ENCODE measurements at regions not wholly inside any gene's neighbourhood (a gene's known extent, or its start where the extent isn't known, plus 50 kb on each side); places are given as distances from the start of the nearest gene placed in this dataset.

DNA sequence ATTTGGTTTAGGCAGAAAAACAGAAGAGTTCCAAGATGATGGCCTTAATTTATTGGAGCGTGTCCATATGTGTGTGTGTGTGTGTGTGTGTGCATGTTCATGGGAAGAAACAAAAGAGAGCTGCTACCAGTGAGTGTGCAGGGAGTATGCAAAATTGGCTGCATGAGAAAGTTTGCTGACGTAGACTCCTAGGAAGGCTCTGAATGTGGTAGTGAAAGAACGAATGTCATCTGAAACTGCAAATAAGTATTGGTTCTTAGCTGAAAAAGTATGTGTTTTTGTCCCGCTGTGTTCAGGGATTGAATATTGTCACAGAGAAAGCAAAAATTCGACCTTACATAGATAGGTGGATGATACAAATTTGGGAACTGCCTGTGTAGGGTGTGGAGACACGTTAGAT lies 542.6 kb upstream of the COX7C start:
- H3K9ac ChIP-seq (ENCODE audit: low read depth in 1 of 2, low read length in 2 of 2), result no peak overlapping the region
- no peaks in the 10 kb centered on the region for H3K9me3 ChIP-seq (ENCODE audit: control insufficient read depth in 1 of 2, low read length in 2 of 2)
- no peak overlapping the region for H3K27ac ChIP-seq (ENCODE audit: low read depth, low read length)
- H3K4me3 ChIP-seq (ENCODE audit: low read depth in 1 of 2, low read length in 2 of 2), result no peak overlapping the region
- H3K27me3 ChIP-seq (ENCODE audit: control insufficient read depth in 1 of 2, insufficient read depth in 2 of 2, low read length in 2 of 2), result no peaks in the 10 kb centered on the region
- no peaks in the 10 kb centered on the region for H3K36me3 ChIP-seq (ENCODE audit: control insufficient read depth in 1 of 2, insufficient read depth in 2 of 2, low read length in 2 of 2)
- no peaks in the 10 kb centered on the region for H3K4me1 ChIP-seq (ENCODE audit: control insufficient read depth in 1 of 2, insufficient read depth in 2 of 2, low read length in 2 of 2)

DNA sequence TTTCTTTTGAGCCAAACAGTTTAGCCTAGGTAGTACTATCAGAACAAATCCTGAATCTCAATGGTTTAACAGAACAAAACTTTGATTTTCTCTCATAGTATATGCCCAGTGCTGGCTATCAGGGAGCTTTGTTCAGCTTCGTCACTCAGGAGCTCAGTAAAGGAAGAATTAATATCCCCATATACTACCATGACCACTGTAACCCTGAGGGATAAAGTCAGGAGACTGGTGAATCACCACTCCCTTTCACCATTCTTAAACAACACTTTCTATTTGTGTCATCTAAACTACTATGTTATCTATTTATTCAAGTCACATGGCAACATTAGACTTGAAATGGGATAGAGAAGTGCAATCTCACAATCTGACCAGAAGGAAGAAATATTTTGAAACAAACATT lies 522.6 kb upstream of the COX7C start:
- Histone ChIP-seq H3K36me3 (ENCODE audit: control insufficient read depth in 1 of 2, insufficient read depth in 2 of 2, low read length in 2 of 2) (no peaks in the 10 kb centered on the region), H3K4me3 (ENCODE audit: low read depth in 1 of 2, low read length in 2 of 2) (no peak overlapping the region), H3K4me1 (ENCODE audit: control insufficient read depth in 1 of 2, insufficient read depth in 2 of 2, low read length in 2 of 2) (no peaks in the 10 kb centered on the region), H3K9ac (ENCODE audit: low read depth in 1 of 2, low read length in 2 of 2) (no peak overlapping the region), H3K27ac (ENCODE audit: low read depth, low read length) (no peak overlapping the region), H3K27me3 (ENCODE audit: control insufficient read depth in 1 of 2, insufficient read depth in 2 of 2, low read length in 2 of 2) (no peaks in the 10 kb centered on the region), H3K9me3 (ENCODE audit: control insufficient read depth in 1 of 2, low read length in 2 of 2) (no peaks in the 10 kb centered on the region)

DNA sequence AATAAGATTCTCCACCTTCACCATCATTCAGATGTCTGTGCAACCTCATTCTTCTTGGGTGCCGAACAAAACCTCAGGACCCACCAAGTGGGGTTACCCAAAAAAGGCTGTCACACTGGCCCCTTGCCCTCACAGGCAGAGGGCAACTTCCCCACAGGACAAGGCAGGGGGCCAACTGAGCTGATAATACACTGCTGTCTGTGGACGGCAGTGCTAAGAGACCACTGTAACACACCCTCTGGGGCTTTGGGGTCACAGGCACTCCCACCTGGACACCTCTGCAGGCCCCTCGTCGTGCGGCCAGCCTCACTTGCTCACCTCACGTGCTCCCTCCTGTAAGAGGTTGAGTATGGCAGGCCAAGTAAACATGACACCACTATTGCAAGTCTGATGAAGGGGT lies 515.8 kb upstream of the COX7C start:
- H3K27ac ChIP-seq (ENCODE audit: low read depth, low read length), result no peak overlapping the region
- H3K27me3 ChIP-seq (ENCODE audit: control insufficient read depth in 1 of 2, insufficient read depth in 2 of 2, low read length in 2 of 2), result no peaks in the 10 kb centered on the region
- no peak overlapping the region for H3K4me3 ChIP-seq (ENCODE audit: low read depth in 1 of 2, low read length in 2 of 2)
- H3K4me1 ChIP-seq (ENCODE audit: control insufficient read depth in 1 of 2, insufficient read depth in 2 of 2, low read length in 2 of 2), result no peaks in the 10 kb centered on the region
- no peaks in the 10 kb centered on the region for H3K36me3 ChIP-seq (ENCODE audit: control insufficient read depth in 1 of 2, insufficient read depth in 2 of 2, low read length in 2 of 2)
- H3K9ac ChIP-seq (ENCODE audit: low read depth in 1 of 2, low read length in 2 of 2), result no peak overlapping the region
- H3K9me3 ChIP-seq (ENCODE audit: control insufficient read depth in 1 of 2, low read length in 2 of 2), result no peaks in the 10 kb centered on the region

DNA sequence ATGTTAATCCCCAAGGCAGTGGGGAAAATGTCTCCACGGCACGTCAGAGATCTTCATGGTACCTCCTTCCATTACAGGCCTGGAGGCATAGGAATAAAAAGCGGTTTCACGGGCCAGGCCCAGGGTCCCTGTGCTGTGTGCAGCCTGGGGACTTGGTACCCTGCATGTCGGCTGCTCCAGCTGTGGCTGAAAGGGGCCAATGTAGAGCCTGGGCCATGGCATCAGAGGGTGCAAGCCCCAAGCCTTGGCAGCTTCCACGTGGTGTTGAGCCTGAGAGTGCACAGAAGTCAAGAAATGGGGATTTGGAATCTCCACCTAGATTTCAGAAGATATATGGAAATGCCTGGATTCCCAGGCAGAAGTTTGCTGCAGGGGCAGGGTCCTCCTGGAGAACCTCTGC lies 508.9 kb upstream of the COX7C start:
- Histone ChIP-seq H3K4me3 (ENCODE audit: low read depth in 1 of 2, low read length in 2 of 2) (no peak overlapping the region), H3K27ac (ENCODE audit: low read depth, low read length) (no peak overlapping the region), H3K27me3 (ENCODE audit: control insufficient read depth in 1 of 2, insufficient read depth in 2 of 2, low read length in 2 of 2) (no peaks in the 10 kb centered on the region)

DNA sequence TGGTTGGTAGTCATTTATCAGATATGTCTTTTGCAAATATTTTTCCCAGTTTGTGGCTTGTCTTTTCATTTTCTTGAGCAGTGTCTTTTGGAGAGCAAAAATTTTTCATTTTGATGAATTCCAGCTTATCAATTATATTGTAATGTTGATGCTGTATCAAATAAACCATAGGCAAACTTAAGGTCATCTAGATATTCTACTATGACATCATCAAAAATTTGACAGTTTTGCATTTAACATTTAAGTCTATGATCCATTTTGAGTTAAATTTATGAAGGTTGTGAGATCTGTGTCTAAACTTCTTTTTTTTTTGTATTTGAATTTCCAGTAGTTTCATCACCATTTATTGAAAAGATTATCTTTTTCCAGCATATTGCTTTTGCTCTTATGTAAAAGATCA lies 505.5 kb upstream of the COX7C start:
- no peak overlapping the region for H3K4me3 ChIP-seq (ENCODE audit: low read depth in 1 of 2, low read length in 2 of 2)
- H3K9me3 ChIP-seq (ENCODE audit: control insufficient read depth in 1 of 2, low read length in 2 of 2), result peaks cover 0 to 2% of the 10 kb centered on the region in 2 donors
- no peaks in the 10 kb centered on the region for H3K36me3 ChIP-seq (ENCODE audit: control insufficient read depth in 1 of 2, insufficient read depth in 2 of 2, low read length in 2 of 2)
- no peaks in the 10 kb centered on the region for H3K27me3 ChIP-seq (ENCODE audit: control insufficient read depth in 1 of 2, insufficient read depth in 2 of 2, low read length in 2 of 2)
- H3K9ac ChIP-seq (ENCODE audit: low read depth in 1 of 2, low read length in 2 of 2), result no peak overlapping the region
- H3K27ac ChIP-seq (ENCODE audit: low read depth, low read length), result no peak overlapping the region
- H3K4me1 ChIP-seq (ENCODE audit: control insufficient read depth in 1 of 2, insufficient read depth in 2 of 2, low read length in 2 of 2), result no peaks in the 10 kb centered on the region

More for the DNA sequence above, 508.9 kb upstream of the COX7C start:
- Histone ChIP-seq H3K9me3 (ENCODE audit: control insufficient read depth in 1 of 2, low read length in 2 of 2) (peaks cover 0 to 2% of the 10 kb centered on the region in 2 donors), H3K4me1 (ENCODE audit: control insufficient read depth in 1 of 2, insufficient read depth in 2 of 2, low read length in 2 of 2) (no peaks in the 10 kb centered on the region), H3K9ac (ENCODE audit: low read depth in 1 of 2, low read length in 2 of 2) (no peak overlapping the region), H3K36me3 (ENCODE audit: control insufficient read depth in 1 of 2, insufficient read depth in 2 of 2, low read length in 2 of 2) (no peaks in the 10 kb centered on the region)

DNA sequence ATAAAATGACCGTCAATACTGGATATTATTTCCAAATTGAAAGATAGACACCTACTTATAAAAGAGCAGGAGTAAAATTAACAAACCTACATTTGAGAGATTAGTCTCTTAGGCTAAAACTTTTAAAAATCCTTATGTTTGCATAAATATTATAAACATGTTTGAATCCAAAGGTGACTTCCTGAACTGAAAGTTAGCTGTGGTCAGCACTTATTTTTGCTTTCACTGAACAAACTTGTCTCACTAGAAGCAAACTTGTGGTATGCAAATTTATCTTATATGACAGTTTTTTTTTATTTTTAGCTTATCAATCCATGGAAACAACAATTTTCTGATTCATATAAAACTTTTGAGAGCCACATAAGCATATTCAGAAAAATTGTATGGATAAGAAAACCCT lies 502.6 kb upstream of the COX7C start:
- peaks cover 0 to 2% of the 10 kb centered on the region in 2 donors for H3K9me3 ChIP-seq (ENCODE audit: control insufficient read depth in 1 of 2, low read length in 2 of 2)
- no peaks in the 10 kb centered on the region for H3K27me3 ChIP-seq (ENCODE audit: control insufficient read depth in 1 of 2, insufficient read depth in 2 of 2, low read length in 2 of 2)
- H3K36me3 ChIP-seq (ENCODE audit: control insufficient read depth in 1 of 2, insufficient read depth in 2 of 2, low read length in 2 of 2), result no peaks in the 10 kb centered on the region
- no peak overlapping the region for H3K27ac ChIP-seq (ENCODE audit: low read depth, low read length)
- H3K4me3 ChIP-seq (ENCODE audit: low read depth in 1 of 2, low read length in 2 of 2), result no peak overlapping the region
- no peak overlapping the region for H3K9ac ChIP-seq (ENCODE audit: low read depth in 1 of 2, low read length in 2 of 2)
- no peaks in the 10 kb centered on the region for H3K4me1 ChIP-seq (ENCODE audit: control insufficient read depth in 1 of 2, insufficient read depth in 2 of 2, low read length in 2 of 2)

DNA sequence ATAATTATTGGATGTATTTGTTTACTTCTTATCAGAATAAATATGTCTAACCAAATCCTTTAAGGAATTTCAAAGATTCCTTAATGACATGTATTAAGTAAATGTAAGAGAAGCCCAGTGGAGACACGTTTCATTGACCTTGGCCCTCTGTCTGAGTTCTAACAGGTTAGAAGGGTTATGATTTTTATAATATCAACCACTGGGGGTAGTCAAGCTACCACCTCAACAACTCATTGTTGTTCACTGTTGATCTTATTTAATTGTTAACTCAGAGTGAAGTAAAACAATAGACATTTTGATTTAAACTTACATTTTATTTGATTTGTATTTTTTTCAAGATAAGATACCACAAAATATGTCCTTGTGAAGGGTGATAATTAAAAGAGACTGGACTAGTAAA lies 499.2 kb upstream of the COX7C start:
- H3K27me3 ChIP-seq (ENCODE audit: control insufficient read depth in 1 of 2, insufficient read depth in 2 of 2, low read length in 2 of 2), result no peaks in the 10 kb centered on the region

DNA sequence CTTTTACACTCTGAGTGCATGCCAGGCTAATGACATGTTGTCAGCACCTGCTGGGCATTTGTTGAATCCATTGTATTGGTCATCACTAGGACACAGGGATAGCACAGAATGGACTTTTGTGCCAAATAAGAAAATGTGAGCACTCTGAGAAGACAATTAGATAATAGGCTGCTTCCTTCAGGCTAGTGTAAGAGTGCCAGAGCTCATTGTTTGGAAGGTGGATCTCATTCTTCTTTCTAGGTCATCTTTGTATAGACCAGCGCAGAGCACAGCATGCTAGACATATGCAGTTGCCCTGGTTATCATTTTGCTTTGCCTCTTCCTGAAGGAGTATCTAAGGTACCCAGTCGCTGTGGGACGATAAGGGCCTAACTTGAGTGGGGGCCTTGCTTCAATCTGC lies 493.4 kb upstream of the COX7C start:
- Histone ChIP-seq H3K27ac (ENCODE audit: low read depth, low read length) (no peak overlapping the region), H3K27me3 (ENCODE audit: control insufficient read depth in 1 of 2, insufficient read depth in 2 of 2, low read length in 2 of 2) (no peaks in the 10 kb centered on the region), H3K9me3 (ENCODE audit: control insufficient read depth in 1 of 2, low read length in 2 of 2) (no peaks in the 10 kb centered on the region), H3K9ac (ENCODE audit: low read depth in 1 of 2, low read length in 2 of 2) (no peak overlapping the region), H3K4me1 (ENCODE audit: control insufficient read depth in 1 of 2, insufficient read depth in 2 of 2, low read length in 2 of 2) (no peaks in the 10 kb centered on the region), H3K4me3 (ENCODE audit: low read depth in 1 of 2, low read length in 2 of 2) (no peak overlapping the region), H3K36me3 (ENCODE audit: control insufficient read depth in 1 of 2, insufficient read depth in 2 of 2, low read length in 2 of 2) (no peaks in the 10 kb centered on the region)

More for the DNA sequence above, 499.2 kb upstream of the COX7C start:
- no peak overlapping the region for H3K27ac ChIP-seq (ENCODE audit: low read depth, low read length)
- no peak overlapping the region for H3K4me3 ChIP-seq (ENCODE audit: low read depth in 1 of 2, low read length in 2 of 2)
- no peak overlapping the region for H3K9ac ChIP-seq (ENCODE audit: low read depth in 1 of 2, low read length in 2 of 2)
- H3K9me3 ChIP-seq (ENCODE audit: control insufficient read depth in 1 of 2, low read length in 2 of 2), result no peaks in the 10 kb centered on the region
- no peaks in the 10 kb centered on the region for H3K36me3 ChIP-seq (ENCODE audit: control insufficient read depth in 1 of 2, insufficient read depth in 2 of 2, low read length in 2 of 2)
- H3K4me1 ChIP-seq (ENCODE audit: control insufficient read depth in 1 of 2, insufficient read depth in 2 of 2, low read length in 2 of 2), result no peaks in the 10 kb centered on the region

DNA sequence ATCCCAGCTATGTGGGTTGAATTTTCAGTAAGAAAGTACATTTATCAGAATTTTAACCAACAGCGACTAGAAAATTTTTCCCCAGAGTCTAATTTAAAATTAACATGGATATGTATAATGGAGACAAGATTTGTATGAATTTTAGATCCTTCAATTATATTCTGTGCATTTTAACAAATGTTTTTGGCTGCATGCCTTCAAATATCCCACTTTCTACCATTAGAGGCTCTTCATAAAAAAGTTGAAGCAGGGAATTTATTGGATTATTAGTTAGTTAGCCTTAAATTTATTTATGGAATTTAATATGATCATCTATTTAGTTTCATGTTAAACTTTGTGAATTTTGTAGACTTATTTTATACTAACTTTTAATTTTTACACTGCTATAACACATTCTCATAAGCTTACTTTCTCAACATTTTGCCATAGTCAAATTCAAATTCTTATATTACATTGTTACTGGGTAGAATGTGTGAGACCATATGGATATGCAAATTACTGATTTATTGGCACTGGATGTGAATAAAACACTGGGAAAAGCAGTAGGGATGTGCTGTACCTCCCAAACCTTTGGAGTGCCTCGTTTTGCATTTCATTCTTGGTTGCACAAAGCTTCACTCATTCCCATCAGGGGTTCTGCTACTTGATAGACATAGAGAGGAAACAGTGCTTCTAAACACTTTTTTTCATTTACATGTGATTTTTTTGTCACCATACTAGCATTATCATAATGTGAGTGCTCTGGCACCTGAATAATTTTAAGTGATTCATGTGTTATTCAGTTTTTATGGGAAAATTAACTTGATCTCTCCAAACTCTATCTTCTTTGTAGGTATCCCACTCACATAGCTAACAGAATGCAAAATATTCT lies 491.8 kb upstream of the COX7C start:
- no peaks in the 10 kb centered on the region for H3K27me3 ChIP-seq (ENCODE audit: control insufficient read depth in 1 of 2, insufficient read depth in 2 of 2, low read length in 2 of 2)
- no peaks in the 10 kb centered on the region for H3K4me1 ChIP-seq (ENCODE audit: control insufficient read depth in 1 of 2, insufficient read depth in 2 of 2, low read length in 2 of 2)
- no peak overlapping the region for H3K9ac ChIP-seq (ENCODE audit: low read depth in 1 of 2, low read length in 2 of 2)
- no peak overlapping the region for H3K4me3 ChIP-seq (ENCODE audit: low read depth in 1 of 2, low read length in 2 of 2)
- H3K36me3 ChIP-seq (ENCODE audit: control insufficient read depth in 1 of 2, insufficient read depth in 2 of 2, low read length in 2 of 2), result no peaks in the 10 kb centered on the region
- H3K9me3 ChIP-seq (ENCODE audit: control insufficient read depth in 1 of 2, low read length in 2 of 2), result no peaks in the 10 kb centered on the region
- no peak overlapping the region for H3K27ac ChIP-seq (ENCODE audit: low read depth, low read length)

DNA sequence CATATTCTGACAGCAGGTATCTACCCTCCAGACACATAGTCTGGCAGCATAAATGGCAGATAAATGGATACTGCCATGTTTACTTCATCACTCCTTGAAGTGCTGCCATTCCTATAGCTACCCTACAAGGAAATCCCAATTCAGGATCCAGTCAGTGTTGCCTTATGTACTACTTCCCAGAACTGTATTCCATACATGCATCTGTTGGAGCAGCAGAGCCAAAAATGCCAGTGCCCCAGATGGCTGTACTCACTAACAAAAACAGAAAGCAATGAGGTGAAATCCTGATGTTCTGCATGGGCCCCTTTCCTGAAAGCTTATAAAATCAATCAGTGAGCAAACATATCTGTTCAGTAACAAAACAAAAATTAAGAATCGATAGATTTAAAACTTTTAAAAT lies 490.0 kb upstream of the COX7C start:
- Histone ChIP-seq H3K27ac (ENCODE audit: low read depth, low read length) (no peak overlapping the region), H3K9ac (ENCODE audit: low read depth in 1 of 2, low read length in 2 of 2) (no peak overlapping the region), H3K4me1 (ENCODE audit: control insufficient read depth in 1 of 2, insufficient read depth in 2 of 2, low read length in 2 of 2) (no peaks in the 10 kb centered on the region)

More for the DNA sequence above, 490.0 kb upstream of the COX7C start:
- no peaks in the 10 kb centered on the region for H3K27me3 ChIP-seq (ENCODE audit: control insufficient read depth in 1 of 2, insufficient read depth in 2 of 2, low read length in 2 of 2)
- H3K36me3 ChIP-seq (ENCODE audit: control insufficient read depth in 1 of 2, insufficient read depth in 2 of 2, low read length in 2 of 2), result no peaks in the 10 kb centered on the region
- H3K9me3 ChIP-seq (ENCODE audit: control insufficient read depth in 1 of 2, low read length in 2 of 2), result no peaks in the 10 kb centered on the region
- no peak overlapping the region for H3K4me3 ChIP-seq (ENCODE audit: low read depth in 1 of 2, low read length in 2 of 2)

Measured in duodenal mucosa (tissue), 2 donors.